Left lung (tissue), 4 donors: ENCODE measurements at regions not wholly inside any gene's neighbourhood (a gene's known extent, or its start where the extent isn't known, plus 50 kb on each side); places are given as distances from the start of the nearest gene placed in this dataset.

Source experiments
- ATAC-seq: fragments of 200-7000 bp; cut with Tn5 transposase; one replicate; pipeline ENCODE4 v1.9.1; 2020; ENCODE audit warnings: moderate library complexity
- DNase-seq, 4 donors: peaks; one replicate each; pipeline ENCODE4 v3.0.0-alpha.2; 2013 to 2020
- H3K27ac ChIP-seq, 2 donors: fragments of 200-600 bp; sonication (generic) in 1 of 2; one replicate each; pipeline versions ENCODE4 v1.5.0 to v1.8.0; 2020 to 2021
- H3K27me3 ChIP-seq, 2 donors: fragments of 200-600 bp; sonication (generic) in 1 of 2; one replicate each; pipeline versions ENCODE4 v1.5.0 to v1.8.0; 2020 to 2021
- H3K36me3 ChIP-seq, 2 donors: fragments of 200-600 bp; sonication (generic) in 1 of 2; one replicate each; pipeline versions ENCODE4 v1.5.0 to v1.8.0; 2020 to 2021
- H3K4me1 ChIP-seq, 2 donors: fragments of 200-600 bp; one replicate each; pipeline ENCODE4 v1.8.0; 2021
- H3K4me3 ChIP-seq, 2 donors: fragments of 200-600 bp; sonication (generic) in 1 of 2; one replicate each; pipeline versions ENCODE4 v1.5.0 to v1.8.0; 2020 to 2021; ENCODE audit warnings: mild to moderate bottlenecking in 1 of 2
- H3K9me3 ChIP-seq, 2 donors: fragments of 200-600 bp; sonication (generic) in 1 of 2; one replicate each; pipeline versions ENCODE4 v1.5.0 to v1.8.0; 2020 to 2021
- intact Hi-C, 2 donors: fragments of 100-400 bp; cut with DNase I; formaldehyde crosslinking; loops; one replicate each; pipeline versions ENCODE4 v1.11.2 to v1.14.2; 2022
- TF ChIP-seq, protein P1 (sequence below), 2 donors: fragments of 200-600 bp; sonication (generic) in 1 of 2; IDR thresholded peaks; one replicate each; pipeline versions ENCODE4 v1.5.0 to v1.8.0; 2021; ENCODE audit warnings: antibody characterized with exemption in 2 of 2
- donor health status: DM: no; HTN: yes; CAD: no.
- donor health status: DM: no; HTN: no; CAD: no.

DNA sequence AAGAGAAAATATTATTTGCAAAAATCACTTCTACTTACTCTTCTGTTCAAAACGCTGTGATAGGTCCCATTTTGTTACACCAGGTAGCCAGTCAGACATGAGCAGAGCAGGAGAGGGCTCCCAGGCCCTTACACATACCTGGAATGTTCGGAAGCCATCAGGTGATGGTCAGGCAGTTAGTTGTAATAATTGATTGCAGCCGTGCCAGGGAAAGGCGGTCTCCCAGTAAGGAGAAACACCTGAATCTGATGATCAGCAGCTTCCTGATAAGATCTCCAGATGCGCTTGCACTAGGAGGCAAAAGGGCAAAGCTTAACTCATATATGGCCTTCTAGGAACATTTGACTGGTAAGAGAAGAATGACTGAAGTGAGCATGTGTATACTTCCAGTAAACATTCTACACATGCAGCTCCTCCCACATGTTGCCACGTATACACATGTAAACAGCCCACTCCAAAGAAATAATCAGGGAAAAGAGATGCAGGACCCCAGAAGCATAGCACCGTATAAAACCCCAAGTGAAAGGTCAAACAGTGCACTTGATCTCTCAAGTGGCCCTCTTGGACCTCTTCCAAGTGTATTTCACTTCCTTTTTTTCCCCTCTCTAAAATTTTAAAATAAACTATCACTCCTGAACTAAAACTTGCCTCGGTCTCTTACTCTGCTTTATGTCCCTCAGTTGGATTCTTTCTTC lies 1338.0 kb downstream of the FSTL5 start:
- no peak for ATAC-seq
- TF ChIP-seq, protein P1, sequence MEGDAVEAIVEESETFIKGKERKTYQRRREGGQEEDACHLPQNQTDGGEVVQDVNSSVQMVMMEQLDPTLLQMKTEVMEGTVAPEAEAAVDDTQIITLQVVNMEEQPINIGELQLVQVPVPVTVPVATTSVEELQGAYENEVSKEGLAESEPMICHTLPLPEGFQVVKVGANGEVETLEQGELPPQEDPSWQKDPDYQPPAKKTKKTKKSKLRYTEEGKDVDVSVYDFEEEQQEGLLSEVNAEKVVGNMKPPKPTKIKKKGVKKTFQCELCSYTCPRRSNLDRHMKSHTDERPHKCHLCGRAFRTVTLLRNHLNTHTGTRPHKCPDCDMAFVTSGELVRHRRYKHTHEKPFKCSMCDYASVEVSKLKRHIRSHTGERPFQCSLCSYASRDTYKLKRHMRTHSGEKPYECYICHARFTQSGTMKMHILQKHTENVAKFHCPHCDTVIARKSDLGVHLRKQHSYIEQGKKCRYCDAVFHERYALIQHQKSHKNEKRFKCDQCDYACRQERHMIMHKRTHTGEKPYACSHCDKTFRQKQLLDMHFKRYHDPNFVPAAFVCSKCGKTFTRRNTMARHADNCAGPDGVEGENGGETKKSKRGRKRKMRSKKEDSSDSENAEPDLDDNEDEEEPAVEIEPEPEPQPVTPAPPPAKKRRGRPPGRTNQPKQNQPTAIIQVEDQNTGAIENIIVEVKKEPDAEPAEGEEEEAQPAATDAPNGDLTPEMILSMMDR (IDR thresholded peaks at IDR 0.05), result no peak
- Histone ChIP-seq H3K4me3 (no peak overlapping the region), H3K27ac (no peak overlapping the region), H3K9me3 (peaks cover 0 to 2% of the 10 kb centered on the region in 2 donors), H3K27me3 (no peaks in the 10 kb centered on the region), H3K36me3 (no peaks in the 10 kb centered on the region), H3K4me1 (no peaks in the 10 kb centered on the region)
- intact Hi-C loops, result no loop called here
- no peak for DNase-seq

DNA sequence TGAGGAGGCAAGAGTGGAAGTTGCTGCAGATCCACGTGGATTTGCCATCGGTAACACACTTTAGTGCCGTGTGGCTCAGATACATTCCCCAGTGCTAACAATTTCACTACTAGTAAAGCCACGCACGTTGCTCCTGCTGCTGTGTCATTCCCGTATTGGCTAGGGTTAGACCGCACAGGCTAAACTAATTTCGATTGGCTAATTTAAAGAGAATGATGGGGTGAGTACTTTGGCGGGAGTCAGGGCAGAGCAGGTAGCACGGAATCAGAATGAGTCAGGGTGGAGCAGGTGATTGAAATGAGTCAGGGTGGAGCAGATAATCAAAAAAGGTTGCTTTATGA lies 1337.5 kb downstream of the FSTL5 start:
- Histone ChIP-seq H3K36me3 (no peaks in the 10 kb centered on the region), H3K27me3 (no peaks in the 10 kb centered on the region), H3K4me1 (no peaks in the 10 kb centered on the region), H3K9me3 (peaks cover 0 to 2% of the 10 kb centered on the region in 2 donors), H3K27ac (no peak overlapping the region), H3K4me3 (no peak overlapping the region)
- TF ChIP-seq, protein P1 (IDR thresholded peaks at IDR 0.05), result no peak
- DNase-seq (no peak), ATAC-seq (no peak)
- intact Hi-C loops, result no loop called here

GRCh38 chr4:160831165-160831922 lies 1332.5 kb downstream of the FSTL5 start:
- H3K4me1 ChIP-seq, result no peaks in the 10 kb centered on the region
- intact Hi-C loops, result no loop called here
- ATAC-seq (no peak), DNase-seq (no peak)
- H3K4me3 ChIP-seq, result no peak overlapping the region
- H3K9me3 ChIP-seq, result no peaks in the 10 kb centered on the region
- no peak overlapping the region for H3K27ac ChIP-seq
- no peaks in the 10 kb centered on the region for H3K27me3 ChIP-seq
- TF ChIP-seq, protein P1 (IDR thresholded peaks at IDR 0.05), result no peak
- no peaks in the 10 kb centered on the region for H3K36me3 ChIP-seq

GRCh38 chr4:160835789-160836188 lies 1328.0 kb downstream of the FSTL5 start:
- Histone ChIP-seq H3K36me3 (no peaks in the 10 kb centered on the region), H3K27me3 (no peaks in the 10 kb centered on the region), H3K27ac (no peak overlapping the region), H3K4me3 (no peak overlapping the region), H3K9me3 (no peaks in the 10 kb centered on the region), H3K4me1 (no peaks in the 10 kb centered on the region)
- intact Hi-C loops, result no loop called here
- DNase-seq (peak in 1 of 4 donors; percentile 20), ATAC-seq (peak; percentile 33)
- TF ChIP-seq, protein P1 (IDR thresholded peaks at IDR 0.05), result no peak

DNA sequence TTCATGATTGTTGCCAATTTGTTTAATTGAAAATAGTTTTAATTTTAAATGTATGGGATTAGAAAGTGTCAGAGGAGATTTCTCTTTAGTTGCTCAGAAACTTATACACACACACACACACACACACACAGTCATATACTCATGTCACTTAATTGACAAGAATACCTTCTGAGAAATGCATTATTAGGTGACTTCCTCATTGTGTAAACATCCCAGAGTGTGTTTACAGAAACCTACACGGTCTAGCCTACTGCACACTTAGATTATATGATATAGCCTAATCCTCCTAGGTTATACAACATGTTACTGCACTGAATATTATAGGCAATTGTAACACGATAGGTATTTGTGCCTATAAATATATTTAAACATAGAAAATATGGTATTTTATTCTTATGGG lies 1327.4 kb downstream of the FSTL5 start:
- TF ChIP-seq, protein P1 (IDR thresholded peaks at IDR 0.05), result no peak
- no peak for DNase-seq
- Histone ChIP-seq H3K4me3 (no peak overlapping the region), H3K27ac (no peak overlapping the region), H3K27me3 (no peaks in the 10 kb centered on the region), H3K9me3 (no peaks in the 10 kb centered on the region), H3K4me1 (no peaks in the 10 kb centered on the region), H3K36me3 (no peaks in the 10 kb centered on the region)
- intact Hi-C loops, result no loop called here
- ATAC-seq, result no peak
